ENCODE measurements at regions not wholly inside any gene's neighbourhood (a gene's known extent, or its start where the extent isn't known, plus 50 kb on each side); places are given as distances from the start of the nearest gene placed in this dataset.

DNA sequence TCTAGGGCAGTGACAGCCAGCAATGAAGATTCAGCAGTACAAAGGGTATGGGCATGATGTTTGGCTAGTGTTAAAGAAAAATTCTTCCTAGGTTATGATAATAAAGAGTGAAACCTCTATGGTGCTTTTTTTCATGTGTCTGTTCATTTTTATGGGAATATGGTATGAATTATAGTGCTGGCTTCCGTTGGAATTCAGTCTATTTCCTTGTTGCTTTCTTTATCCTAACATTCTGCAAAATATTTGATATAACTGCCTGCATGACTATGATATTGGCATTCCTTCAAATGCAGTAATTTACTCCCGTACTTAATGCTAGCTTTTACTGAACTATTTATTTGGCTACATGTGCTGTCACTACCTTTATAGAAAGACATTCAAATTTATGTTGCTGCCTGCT is 57.6 kb upstream of the ATP11B start:
- TF ChIP-seq CTCF (IDR thresholded peaks at IDR 0.05; ENCODE audit: extremely low read depth, low read depth, low read length): no peak
- H3K27me3 ChIP-seq (ENCODE audit: insufficient read depth, low read length): no peaks in the 10 kb centered on the region
- no peaks in the 10 kb centered on the region for H3K9me3 ChIP-seq (ENCODE audit: low read depth, low read length)
- no peaks in the 10 kb centered on the region for H3K79me2 ChIP-seq (ENCODE audit: insufficient read depth, low read length)
- no peaks in the 10 kb centered on the region for H4K20me1 ChIP-seq (ENCODE audit: insufficient read depth, low read length)
- H2AFZ ChIP-seq (ENCODE audit: low read length): no peak overlapping the region
- peak; percentile 70 for DNase-seq (ENCODE audit: insufficient read length, low spot score, missing footprints)
- no peaks in the 10 kb centered on the region for H3K36me3 ChIP-seq (ENCODE audit: insufficient read depth, low read length)
- no peak overlapping the region for H3K4me3 ChIP-seq (ENCODE audit: insufficient read depth, low read length)
- H3K4me2 ChIP-seq (ENCODE audit: insufficient read depth, low read length): peak overlapping the region; percentile 60
- H3K27ac ChIP-seq (ENCODE audit: low read depth, low read length): no peak overlapping the region
- peaks cover 16% of the 10 kb centered on the region for H3K4me1 ChIP-seq (ENCODE audit: insufficient read depth, low read length)

- TF ChIP-seq CTCF (IDR thresholded peaks at IDR 0.05; ENCODE audit: extremely low read depth, low read depth, low read length): no peak
- no peak overlapping the region for H3K27ac ChIP-seq (ENCODE audit: low read depth, low read length)
- no peaks in the 10 kb centered on the region for H4K20me1 ChIP-seq (ENCODE audit: insufficient read depth, low read length)
- DNase-seq (ENCODE audit: insufficient read length, low spot score, missing footprints): no peak
- no peaks in the 10 kb centered on the region for H3K36me3 ChIP-seq (ENCODE audit: insufficient read depth, low read length)
- no peak overlapping the region for H2AFZ ChIP-seq (ENCODE audit: low read length)
- H3K4me2 ChIP-seq (ENCODE audit: insufficient read depth, low read length): no peak overlapping the region
- H3K4me1 ChIP-seq (ENCODE audit: insufficient read depth, low read length): peaks cover 16% of the 10 kb centered on the region
- H3K79me2 ChIP-seq (ENCODE audit: insufficient read depth, low read length): no peaks in the 10 kb centered on the region
- H3K4me3 ChIP-seq (ENCODE audit: insufficient read depth, low read length): no peak overlapping the region
- H3K27me3 ChIP-seq (ENCODE audit: insufficient read depth, low read length): no peaks in the 10 kb centered on the region
- H3K9me3 ChIP-seq (ENCODE audit: low read depth, low read length): no peaks in the 10 kb centered on the region
Measured at GRCh38 chr3:182737825-182738224, 55.5 kb upstream of the ATP11B start.

DNA sequence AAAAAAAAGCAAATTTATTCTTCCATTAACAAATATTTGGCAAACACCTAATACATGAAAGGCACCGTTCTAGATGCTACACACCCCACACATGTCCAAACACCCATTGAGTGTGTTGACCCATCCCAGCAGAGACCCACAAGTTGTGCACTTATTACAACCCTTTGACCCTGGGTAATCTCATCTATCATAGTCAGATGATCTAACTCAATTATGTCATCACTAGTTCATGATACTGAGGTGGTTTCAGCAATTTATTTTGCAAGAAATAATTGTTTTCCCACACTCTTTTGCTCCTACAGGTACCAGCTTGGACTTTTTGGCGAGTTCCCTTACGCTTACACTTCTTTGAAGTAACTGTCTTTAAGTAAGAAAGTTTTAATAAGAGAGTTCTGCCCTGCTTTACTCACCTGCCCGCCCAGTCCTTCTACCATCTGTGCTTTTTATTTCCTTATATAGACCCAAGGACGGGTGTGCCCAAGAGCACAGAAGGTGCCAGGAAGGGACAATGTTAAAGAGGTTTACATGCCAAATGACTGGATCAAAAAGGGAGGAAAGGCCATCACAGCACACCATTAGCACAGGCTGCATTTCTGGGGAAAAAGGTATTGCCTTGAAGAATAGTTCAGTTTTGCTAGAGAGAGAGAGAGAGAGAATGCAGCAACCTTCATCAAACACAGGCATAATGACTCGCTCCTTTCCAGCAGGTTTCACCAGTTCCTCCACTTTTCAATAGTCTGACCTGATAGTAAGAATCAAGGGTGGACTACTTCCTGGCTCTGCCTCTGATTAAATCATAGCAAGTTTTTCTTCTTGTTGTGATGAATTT is 54.5 kb upstream of the ATP11B start:
- H3K4me3 ChIP-seq (ENCODE audit: insufficient read depth, low read length): no peak overlapping the region
- no peaks in the 10 kb centered on the region for H3K79me2 ChIP-seq (ENCODE audit: insufficient read depth, low read length)
- H3K27ac ChIP-seq (ENCODE audit: low read depth, low read length): no peak overlapping the region
- TF ChIP-seq CTCF (IDR thresholded peaks at IDR 0.05; ENCODE audit: extremely low read depth, low read depth, low read length): no peak
- no peak overlapping the region for H2AFZ ChIP-seq (ENCODE audit: low read length)
- no peaks in the 10 kb centered on the region for H3K36me3 ChIP-seq (ENCODE audit: insufficient read depth, low read length)
- DNase-seq (ENCODE audit: insufficient read length, low spot score, missing footprints): no peak
- H3K4me1 ChIP-seq (ENCODE audit: insufficient read depth, low read length): peaks cover 16% of the 10 kb centered on the region
- H3K4me2 ChIP-seq (ENCODE audit: insufficient read depth, low read length): no peak overlapping the region
- H3K27me3 ChIP-seq (ENCODE audit: insufficient read depth, low read length): no peaks in the 10 kb centered on the region
- H3K9me3 ChIP-seq (ENCODE audit: low read depth, low read length): no peaks in the 10 kb centered on the region
- H4K20me1 ChIP-seq (ENCODE audit: insufficient read depth, low read length): no peaks in the 10 kb centered on the region

GRCh38 chr3:182739619-182740018 is 53.7 kb upstream of the ATP11B start:
- Histone ChIP-seq H3K4me2 (ENCODE audit: insufficient read depth, low read length) (peak overlapping the region; percentile 28), H3K9me3 (ENCODE audit: low read depth, low read length) (no peaks in the 10 kb centered on the region), H3K4me1 (ENCODE audit: insufficient read depth, low read length) (peaks cover 16% of the 10 kb centered on the region), H3K79me2 (ENCODE audit: insufficient read depth, low read length) (no peaks in the 10 kb centered on the region), H2AFZ (ENCODE audit: low read length) (no peak overlapping the region), H3K4me3 (ENCODE audit: insufficient read depth, low read length) (no peak overlapping the region), H3K27me3 (ENCODE audit: insufficient read depth, low read length) (no peaks in the 10 kb centered on the region), H4K20me1 (ENCODE audit: insufficient read depth, low read length) (no peaks in the 10 kb centered on the region), H3K36me3 (ENCODE audit: insufficient read depth, low read length) (no peaks in the 10 kb centered on the region), H3K27ac (ENCODE audit: low read depth, low read length) (no peak overlapping the region)
- DNase-seq (ENCODE audit: insufficient read length, low spot score, missing footprints): peak; percentile 66
- TF ChIP-seq CTCF (IDR thresholded peaks at IDR 0.05; ENCODE audit: extremely low read depth, low read depth, low read length): no peak
